ENCODE measurements at regions not wholly inside any gene's neighbourhood (a gene's known extent, or its start where the extent isn't known, plus 50 kb on each side); places are given as distances from the start of the nearest gene placed in this dataset.

DNA sequence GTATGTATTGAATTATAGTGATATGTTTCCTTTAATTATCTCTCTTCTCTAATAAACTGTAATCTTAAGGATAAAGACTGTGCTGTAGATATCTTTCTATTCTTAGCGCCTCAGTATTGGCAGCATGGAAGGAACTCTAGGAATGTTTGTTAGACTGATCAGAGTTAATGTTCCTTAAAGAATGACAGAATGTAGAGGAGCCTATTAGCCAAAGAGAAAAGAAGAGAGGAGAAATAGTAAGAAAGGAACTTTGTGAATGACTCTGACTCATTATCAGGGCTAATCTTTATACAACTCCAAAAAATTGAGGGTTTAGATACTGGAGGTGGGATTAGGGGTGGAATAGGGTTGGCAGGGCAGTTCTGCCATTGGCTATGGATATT lies 59.0 kb upstream of the NUDT12 start:
- TF ChIP-seq CTCF (IDR thresholded peaks at IDR 0.05 in 4 of 5, conservative IDR thresholded peaks at IDR 0.05 in 1 of 5) (no peak), POLR2A (IDR thresholded peaks at IDR 0.05) (no peak)
